ENCODE measurements at regions not wholly inside any gene's neighbourhood (a gene's known extent, or its start where the extent isn't known, plus 50 kb on each side); places are given as distances from the start of the nearest gene placed in this dataset.

DNA sequence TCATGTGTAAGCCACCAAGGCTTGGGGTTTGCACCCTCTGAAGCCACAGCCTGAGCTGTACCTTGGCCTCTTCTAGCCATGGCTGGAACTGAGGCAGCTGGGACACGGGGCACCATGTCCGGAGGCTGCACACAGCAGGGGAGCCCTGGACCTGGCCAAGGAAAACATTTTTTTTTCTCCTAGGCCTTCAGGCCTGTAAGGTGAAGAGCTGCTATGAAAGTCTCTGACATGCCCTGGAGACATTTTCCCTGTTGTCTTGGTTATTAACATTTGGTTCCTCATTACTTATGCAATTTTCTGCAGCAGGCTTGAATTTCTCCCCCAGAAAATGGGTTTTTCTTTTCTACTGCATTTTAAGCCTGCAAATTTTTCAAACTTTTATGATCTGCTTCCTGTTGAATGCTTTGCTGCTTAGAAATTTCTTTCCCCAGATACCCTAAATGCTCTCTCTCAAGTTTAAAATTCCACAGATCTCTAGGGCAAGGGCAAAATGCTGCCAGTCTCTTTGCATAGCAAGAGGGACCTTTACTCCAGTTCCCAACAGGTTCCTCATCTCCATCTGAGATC, 295.8 kb downstream of the LTN1 start:
- TF ChIP-seq, protein P1, sequence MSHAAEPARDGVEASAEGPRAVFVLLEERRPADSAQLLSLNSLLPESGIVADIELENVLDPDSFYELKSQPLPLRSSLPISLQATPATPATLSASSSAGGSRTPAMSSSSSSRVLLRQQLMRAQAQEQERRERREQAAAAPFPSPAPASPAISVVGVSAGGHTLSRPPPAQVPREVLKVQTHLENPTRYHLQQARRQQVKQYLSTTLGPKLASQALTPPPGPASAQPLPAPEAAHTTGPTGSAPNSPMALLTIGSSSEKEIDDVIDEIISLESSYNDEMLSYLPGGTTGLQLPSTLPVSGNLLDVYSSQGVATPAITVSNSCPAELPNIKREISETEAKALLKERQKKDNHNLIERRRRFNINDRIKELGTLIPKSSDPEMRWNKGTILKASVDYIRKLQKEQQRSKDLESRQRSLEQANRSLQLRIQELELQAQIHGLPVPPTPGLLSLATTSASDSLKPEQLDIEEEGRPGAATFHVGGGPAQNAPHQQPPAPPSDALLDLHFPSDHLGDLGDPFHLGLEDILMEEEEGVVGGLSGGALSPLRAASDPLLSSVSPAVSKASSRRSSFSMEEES (CRISPR knock-in tag; IDR thresholded peaks at IDR 0.05) = no peak
- TF ChIP-seq, protein P2, sequence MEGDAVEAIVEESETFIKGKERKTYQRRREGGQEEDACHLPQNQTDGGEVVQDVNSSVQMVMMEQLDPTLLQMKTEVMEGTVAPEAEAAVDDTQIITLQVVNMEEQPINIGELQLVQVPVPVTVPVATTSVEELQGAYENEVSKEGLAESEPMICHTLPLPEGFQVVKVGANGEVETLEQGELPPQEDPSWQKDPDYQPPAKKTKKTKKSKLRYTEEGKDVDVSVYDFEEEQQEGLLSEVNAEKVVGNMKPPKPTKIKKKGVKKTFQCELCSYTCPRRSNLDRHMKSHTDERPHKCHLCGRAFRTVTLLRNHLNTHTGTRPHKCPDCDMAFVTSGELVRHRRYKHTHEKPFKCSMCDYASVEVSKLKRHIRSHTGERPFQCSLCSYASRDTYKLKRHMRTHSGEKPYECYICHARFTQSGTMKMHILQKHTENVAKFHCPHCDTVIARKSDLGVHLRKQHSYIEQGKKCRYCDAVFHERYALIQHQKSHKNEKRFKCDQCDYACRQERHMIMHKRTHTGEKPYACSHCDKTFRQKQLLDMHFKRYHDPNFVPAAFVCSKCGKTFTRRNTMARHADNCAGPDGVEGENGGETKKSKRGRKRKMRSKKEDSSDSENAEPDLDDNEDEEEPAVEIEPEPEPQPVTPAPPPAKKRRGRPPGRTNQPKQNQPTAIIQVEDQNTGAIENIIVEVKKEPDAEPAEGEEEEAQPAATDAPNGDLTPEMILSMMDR (IDR thresholded peaks at IDR 0.05 in 2 of 3, conservative IDR thresholded peaks at IDR 0.05 in 1 of 3; ENCODE audit: insufficient read depth in 2 of 3, low read depth in 1 of 3, low read length in 3 of 3) = no peak
- no peak for TF ChIP-seq SOX6 (IDR thresholded peaks at IDR 0.05)
- TF ChIP-seq SREBF2 (CRISPR knock-in tag; IDR thresholded peaks at IDR 0.05) = no peak
- TF ChIP-seq BHLHE40 (IDR thresholded peaks at IDR 0.05; ENCODE audit: low read length) = no peak
